Fibroblast of pulmonary artery (primary cell): ENCODE measurements at regions not wholly inside any gene's neighbourhood (a gene's known extent, or its start where the extent isn't known, plus 50 kb on each side); places are given as distances from the start of the nearest gene placed in this dataset.
A peak's percentile ranks its signal among the peaks of the same experiment; 100 is the strongest.

Source experiments
- DNase-seq: peaks from one replicate; pipeline ENCODE4 v3.0.0-alpha.2; 2010; ENCODE audit warnings: low read depth
- H3K4me3 ChIP-seq: replicated peaks from 2 replicates; pipeline ENCODE4 v1.5.1; 2011; ENCODE audit warnings: low read depth, mild to moderate bottlenecking, control low read depth, low read length, moderate library complexity
- TF ChIP-seq, protein P1 (sequence below): IDR thresholded peaks from 2 replicates; pipeline ENCODE4 v1.5.1; 2011; ENCODE audit warnings: mild to moderate bottlenecking, control low read depth, low read length, inconsistent platforms; ENCODE audit errors: missing control alignments

DNA sequence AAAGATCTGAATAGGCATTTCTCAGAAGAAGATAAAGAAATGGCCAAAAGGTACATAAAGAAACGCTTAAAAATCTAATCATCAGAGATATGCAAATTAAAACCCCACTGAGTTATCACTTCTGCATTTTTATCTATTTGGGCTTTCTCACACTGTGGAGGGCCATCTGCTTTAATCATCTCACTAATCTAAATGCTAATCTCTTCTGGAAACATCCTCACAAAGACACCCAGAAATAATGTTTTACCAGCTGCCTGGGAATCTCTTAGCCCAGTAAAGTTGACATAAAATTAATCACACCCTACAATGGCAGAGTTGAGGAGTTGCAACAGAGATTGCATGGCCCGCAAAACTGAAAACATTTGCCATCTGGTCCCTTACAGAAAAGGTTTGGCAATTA, 407.9 kb upstream of the CYLC2 start:
- DNase-seq: no peak
- TF ChIP-seq, protein P1, sequence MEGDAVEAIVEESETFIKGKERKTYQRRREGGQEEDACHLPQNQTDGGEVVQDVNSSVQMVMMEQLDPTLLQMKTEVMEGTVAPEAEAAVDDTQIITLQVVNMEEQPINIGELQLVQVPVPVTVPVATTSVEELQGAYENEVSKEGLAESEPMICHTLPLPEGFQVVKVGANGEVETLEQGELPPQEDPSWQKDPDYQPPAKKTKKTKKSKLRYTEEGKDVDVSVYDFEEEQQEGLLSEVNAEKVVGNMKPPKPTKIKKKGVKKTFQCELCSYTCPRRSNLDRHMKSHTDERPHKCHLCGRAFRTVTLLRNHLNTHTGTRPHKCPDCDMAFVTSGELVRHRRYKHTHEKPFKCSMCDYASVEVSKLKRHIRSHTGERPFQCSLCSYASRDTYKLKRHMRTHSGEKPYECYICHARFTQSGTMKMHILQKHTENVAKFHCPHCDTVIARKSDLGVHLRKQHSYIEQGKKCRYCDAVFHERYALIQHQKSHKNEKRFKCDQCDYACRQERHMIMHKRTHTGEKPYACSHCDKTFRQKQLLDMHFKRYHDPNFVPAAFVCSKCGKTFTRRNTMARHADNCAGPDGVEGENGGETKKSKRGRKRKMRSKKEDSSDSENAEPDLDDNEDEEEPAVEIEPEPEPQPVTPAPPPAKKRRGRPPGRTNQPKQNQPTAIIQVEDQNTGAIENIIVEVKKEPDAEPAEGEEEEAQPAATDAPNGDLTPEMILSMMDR: no peak
- H3K4me3 ChIP-seq: no peak overlapping the region

DNA sequence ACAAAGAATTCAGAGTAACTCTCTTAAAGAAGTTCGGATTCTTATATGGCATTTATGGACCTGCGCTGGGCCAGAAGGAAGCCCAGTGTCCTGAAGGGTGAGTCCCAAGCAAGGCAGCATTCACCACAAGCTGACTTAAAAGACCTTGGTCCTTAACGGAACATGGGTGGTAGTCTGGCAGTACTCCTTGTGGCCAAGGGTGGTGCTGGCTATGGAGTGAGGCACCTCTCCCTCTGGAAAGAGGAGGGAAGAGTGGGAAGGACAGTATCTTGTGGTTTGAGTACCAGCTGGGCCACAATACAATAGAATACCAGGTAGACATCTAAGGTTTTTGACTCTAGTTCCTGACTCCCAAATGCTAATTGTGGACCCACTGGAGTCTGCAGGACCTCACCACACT, 425.7 kb upstream of the CYLC2 start:
- H3K4me3 ChIP-seq: no peak overlapping the region
- TF ChIP-seq, protein P1: no peak
- DNase-seq: no peak

DNA sequence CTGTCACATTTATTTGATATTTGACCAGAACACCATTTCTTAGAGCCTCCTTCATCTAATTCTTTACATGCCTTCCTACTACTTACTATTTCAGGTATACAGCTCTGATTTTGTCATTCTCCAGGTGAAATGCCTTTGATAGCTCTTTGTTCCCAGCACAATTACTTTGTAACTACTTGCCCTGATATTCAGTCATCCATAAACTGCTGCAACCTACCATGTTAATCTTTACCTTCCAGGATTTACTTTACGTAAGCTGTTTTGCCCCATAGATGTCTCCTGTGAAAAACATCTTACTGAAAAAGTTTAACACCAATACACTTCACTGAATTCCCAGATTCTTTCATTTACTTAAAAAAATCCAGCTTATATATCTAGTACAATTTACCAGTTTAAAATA, 443.8 kb upstream of the CYLC2 start:
- DNase-seq: no peak
- TF ChIP-seq, protein P1: no peak
- H3K4me3 ChIP-seq: no peak overlapping the region

DNA sequence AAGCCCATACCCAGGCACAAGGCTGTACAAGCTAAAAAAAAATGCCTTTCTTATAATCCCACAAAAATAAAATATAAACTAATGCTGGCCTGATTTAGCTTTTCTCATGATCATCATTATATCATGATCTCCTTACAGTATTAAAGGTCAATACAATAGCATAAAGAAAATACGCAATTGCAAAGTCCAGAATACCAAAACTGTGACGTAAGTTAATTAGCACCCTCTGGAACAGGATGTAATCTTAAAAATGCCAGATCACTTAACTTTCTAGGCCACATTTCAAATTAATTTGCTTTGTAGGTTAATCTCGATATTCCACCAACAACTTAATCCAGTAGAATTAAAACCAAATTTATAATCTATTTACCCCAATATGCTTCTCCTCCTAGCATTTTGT, 444.2 kb upstream of the CYLC2 start:
- H3K4me3 ChIP-seq: no peak overlapping the region
- DNase-seq: no peak
- TF ChIP-seq, protein P1: no peak

DNA sequence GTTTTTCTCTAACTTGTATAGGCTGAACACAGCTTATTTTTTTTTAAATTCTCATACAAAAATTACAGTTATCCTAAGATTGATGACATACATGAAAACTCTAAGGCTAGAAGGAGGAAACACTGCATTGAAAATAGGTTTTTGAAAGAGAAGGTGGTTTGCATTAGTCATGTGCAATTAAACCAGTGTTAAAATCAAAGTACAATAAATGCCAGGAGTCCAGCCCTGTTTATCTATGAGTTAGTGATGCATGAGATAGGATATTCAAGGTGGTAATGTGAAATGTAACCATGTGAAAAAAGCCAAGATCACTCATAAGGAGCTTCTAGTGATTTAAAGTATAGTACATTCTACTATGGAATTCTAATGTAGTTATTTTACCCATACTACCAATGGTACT, 444.9 kb upstream of the CYLC2 start:
- no peak for DNase-seq
- TF ChIP-seq, protein P1: no peak
- H3K4me3 ChIP-seq: no peak overlapping the region

DNA sequence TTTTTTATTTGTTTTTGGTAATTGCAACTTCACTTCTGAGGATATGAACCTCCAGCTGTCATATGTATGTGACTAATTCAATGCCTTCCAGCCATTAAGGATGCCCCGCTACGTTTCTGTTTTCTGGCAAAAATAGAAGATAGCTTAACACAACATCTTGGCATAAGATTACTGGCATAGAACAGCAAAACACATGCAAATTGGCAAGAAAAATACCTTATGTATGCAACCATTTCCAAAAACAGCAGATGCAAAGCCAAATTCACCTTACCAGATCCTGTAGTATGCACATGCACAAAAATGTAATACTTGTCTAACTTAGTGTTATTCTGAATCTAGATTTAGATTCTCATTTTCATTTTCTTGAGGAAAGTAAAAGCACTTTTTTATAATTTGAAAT, 461.1 kb upstream of the CYLC2 start:
- DNase-seq: no peak
- no peak overlapping the region for H3K4me3 ChIP-seq
- TF ChIP-seq, protein P1: no peak

DNA sequence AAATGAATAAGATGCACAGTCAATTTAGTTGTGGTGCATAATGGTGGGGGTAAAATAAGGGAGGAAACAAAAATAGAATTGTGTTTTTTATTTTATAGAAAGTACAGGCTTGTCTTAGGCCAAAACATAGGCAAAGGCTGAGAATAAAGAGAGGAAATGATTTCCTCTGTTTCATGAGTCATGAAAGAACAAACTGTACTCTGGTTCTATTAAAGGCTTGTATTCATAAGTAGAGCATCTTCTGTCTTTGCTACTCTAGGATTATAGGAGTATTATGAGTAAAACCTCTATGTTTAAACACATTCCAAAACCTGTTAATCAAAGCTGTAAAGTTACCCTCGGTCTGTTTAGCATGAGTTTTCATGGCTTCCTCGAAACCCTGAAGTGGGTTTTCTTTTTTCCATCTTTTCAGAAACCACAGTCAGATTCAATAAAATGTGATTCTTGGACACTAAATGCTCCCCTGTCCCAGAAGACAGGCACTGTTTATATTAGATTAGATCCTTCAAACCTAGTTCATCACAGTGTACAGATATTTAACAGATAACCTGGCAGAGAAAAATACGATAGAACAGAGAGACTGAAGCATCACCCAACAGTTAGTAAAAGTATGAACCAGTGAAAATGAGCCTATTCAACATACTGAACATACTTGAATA, 473.9 kb upstream of the CYLC2 start:
- H3K4me3 ChIP-seq: no peak overlapping the region
- TF ChIP-seq, protein P1: no peak
- DNase-seq: peak; percentile 3
